Activated CD8-positive, alpha-beta memory T cell treated with anti-CD3 and anti-CD28 coated beads, Interleukin-2, amount 50 U/mL, for 4 hours (primary cell): ENCODE measurements at regions not wholly inside any gene's neighbourhood (a gene's known extent, or its start where the extent isn't known, plus 50 kb on each side); places are given as distances from the start of the nearest gene placed in this dataset.

ENCODE experiments used
- DNase-seq: peaks from one replicate; pipeline ENCODE4 v3.0.0-alpha.2; 2020

GRCh38 chr22:49449811-49450446, 377.7 kb downstream of the BRD1 start:
- no peak for DNase-seq

DNA sequence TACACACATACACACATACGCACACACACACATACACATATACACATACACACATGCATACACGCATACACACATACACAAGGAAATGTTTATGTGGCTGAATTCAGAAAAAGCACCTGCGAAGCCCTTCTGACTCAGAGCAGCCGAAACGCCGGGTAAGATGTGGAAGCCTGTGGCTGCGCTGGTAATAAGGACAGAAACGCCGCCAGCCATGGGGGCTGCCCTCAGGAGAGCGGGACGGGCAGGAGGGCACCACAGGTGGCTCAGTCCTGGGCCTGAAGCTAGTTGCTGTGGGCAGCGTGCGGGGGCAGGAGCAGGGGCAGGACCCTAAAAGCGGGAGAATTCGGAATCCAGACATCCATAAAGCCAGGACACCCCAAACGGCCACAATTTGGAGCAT, 378.3 kb downstream of the BRD1 start:
- DNase-seq: no peak

DNA sequence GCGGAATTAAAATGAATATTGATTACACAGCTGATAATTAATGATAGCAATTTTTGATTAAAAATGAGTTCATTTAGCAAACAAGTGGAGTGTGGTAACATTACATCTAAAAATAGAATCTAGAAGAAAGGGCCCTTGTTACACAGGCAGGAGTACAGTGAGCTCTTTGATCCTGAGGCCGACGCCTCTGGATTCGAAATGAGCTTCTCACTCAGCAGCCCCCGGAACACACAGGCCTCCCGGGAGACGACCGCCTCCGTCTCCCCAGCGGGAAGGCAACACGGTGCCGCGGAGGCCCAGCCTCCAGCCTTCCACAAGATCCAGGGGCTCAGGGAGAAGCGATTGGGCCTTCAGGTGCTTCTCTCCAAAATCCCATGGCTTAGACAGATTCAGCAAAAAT, 379.1 kb downstream of the BRD1 start:
- no peak for DNase-seq

GRCh38 chr22:49447837-49448236, 379.8 kb downstream of the BRD1 start:
- DNase-seq: no peak

DNA sequence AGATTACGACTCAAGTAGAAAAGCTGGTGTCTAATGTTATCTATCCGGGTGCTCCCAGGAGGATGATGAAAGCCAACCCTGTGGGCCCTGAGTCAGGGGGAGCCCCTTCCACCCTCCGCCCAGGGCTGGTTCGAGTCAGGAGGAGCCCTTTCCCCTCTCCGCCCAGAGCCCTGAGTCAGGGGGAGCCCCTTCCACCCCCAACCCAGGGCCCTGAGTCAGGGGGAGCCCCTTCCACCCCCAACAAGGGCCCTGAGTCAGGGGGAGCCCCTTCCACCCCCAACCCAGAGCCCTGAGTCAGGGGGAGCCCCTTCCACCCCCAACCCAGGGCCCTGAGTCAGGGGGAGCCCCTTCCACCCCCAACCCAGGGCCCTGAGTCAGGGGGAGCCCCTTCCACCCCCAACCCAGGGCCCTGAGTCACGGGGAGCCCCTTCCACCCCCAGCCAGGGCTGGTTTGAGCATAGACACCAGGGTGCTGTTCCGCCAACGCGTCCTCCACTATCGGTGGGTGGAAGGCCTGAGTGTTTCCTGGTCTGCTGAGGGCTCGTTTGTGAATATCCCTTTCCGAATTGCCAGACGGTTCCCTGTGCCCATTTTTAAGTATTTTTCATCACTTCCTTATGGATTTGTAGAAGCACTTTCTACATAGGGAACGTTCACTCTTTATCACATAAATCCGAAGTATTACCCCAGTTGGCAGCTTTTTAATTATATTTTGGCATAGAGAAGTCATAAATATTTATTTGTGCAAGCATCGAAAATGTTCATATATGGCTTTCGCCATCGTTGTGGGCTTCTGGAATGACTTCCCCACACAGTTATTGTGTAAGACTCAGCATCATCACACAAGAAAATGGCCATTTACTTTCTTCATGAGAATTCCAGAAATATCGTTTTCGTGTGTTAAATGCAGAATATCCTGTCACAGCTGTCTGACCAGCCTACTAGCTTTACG, 380.6 kb downstream of the BRD1 start:
- DNase-seq: no peak

DNA sequence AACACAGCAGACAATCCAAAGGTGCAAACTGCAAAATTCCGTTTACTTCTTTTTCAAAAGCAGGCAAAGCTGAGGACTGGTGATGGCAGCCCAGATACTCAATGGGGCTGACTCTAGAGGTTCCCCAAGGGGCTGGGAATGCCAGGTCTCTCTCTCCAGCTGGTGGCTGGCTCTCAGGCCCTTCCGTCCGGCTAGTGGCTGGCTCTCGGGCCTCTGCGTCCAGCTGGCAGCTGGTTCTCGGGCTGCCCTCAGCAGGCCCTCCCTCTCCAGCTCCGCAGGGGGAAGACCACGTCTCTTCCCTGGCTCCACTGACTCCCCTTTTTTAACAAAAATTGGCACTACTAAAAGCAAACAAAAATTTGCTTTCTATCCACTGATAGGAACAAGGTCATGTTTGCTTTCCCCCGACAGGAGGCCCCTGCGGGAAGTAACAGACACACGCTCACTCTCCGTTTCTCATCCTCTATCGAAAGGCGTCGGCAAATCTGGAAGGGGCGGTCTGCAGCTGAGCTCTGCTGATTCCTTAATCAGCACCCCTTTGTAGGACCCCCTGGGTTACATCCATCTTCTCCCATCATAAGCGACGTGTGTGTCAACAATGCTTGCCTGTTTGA, 381.4 kb downstream of the BRD1 start:
- DNase-seq: no peak

DNA sequence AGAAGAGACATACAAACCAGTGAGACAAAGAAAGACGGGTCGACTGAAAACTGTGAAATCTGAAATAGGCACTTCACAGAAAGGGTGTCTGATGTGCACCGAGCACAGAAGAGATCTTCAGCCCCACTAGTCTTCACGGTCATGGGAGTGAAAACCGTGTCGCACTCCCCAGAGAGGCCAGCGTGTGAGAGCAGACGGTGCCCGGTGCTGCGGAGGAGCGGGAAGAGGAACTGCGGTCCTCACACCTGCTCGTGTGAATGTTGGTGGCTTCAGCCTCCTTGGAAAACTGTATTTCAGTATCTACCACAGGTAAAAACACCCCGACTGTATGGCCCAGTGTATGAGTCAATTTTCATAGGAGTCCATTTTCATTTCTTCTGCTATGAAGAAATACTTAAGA, 382.9 kb downstream of the BRD1 start:
- no peak for DNase-seq

DNA sequence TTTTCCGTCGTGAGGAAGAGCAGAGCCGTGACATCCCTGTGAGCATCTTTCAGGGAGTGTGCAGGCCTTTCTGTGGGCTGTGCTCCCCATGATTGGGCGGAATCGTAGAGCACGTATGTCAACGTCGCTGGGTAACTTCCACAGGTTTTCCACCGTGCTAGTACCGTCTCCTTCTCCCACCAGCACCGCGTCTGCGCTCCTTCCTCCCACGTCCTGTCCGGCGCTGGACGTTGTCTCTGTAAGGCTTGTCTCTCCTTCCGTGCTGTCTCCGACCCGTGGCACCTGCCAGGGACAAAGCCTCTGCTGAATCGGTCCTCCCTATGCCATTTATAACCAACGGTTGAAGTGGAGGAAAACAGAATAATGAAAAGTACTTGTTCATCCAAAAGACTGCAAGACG, 386.7 kb downstream of the BRD1 start:
- no peak for DNase-seq

GRCh38 chr22:49439373-49439772, 388.3 kb downstream of the BRD1 start:
- DNase-seq: no peak

DNA sequence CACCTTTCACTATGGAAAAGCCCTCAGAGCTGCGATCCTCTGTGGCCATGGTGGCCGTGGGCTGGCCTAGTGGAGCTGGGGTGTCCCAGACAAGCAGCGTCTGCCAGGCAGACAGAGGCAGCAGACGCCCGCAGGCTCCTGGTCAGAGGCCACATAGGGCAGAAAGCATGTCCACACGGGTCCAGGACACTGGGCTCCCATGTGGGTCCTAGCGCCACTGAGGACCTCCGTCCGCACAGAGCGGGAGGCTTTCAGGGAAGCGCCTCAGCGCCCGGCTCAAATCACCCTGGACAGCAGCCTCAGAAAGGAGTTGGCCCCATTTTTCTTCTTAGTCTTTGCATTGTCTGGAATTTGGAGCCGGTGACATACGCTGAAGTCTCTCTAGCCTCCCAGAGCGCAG, 389.7 kb downstream of the BRD1 start:
- no peak for DNase-seq

DNA sequence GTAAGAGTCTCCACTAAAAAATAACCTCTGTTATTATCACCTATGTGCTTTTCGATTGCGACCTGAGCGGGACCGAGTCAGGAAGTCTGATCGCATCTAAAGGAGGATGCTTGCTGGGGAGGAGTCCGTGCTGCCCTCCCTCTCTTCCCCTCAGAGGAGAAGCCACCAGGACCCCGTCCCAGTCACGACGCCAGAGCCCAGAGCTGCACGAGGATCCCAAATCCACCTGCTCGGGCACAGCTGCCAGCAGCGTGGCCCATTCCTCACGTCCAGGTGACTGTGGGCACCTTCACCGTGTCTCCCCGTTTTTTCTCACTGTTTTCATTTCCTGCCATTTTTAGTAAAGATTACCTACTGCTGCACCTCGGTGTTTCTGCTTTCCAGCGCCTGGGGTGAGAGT, 390.3 kb downstream of the BRD1 start:
- DNase-seq: no peak

DNA sequence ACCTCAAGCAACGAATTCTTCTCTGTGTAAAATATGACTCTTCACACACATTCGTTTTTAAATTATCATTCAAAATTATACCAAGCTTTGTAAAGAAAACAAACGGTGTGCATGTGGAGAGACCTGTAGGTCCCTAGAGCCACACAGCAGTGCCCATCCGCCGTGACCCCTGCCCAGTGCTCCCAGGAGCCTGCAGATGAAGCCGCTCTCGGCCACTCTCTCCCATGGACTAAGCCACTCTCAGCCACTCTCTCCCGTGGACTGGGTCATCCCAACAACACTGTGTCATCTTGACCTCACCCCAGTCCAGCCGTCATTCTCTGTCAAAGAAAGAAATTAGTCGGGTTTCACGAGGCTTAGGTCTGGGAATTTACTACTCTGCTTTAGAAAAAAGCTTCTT, 391.6 kb downstream of the BRD1 start:
- no peak for DNase-seq

DNA sequence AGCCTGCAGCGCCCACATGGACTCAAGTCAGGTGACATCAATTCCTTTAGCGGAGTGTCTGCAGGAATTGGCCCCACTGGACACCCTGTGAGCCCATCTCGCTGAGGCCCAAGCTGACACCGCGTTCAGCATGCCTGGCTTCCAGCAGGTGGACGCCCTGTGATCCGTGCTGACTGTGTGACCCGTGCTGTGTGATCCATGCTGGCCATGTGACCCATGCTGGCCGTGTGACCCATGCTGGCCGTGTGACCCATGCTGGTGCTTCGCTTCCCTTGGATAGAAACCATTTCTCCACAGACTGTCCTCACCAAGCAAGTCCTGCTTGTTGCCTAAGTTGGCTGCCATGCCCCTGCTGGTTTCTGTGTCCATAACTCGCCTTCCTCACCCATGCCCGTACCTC, 392.1 kb downstream of the BRD1 start:
- DNase-seq: no peak

DNA sequence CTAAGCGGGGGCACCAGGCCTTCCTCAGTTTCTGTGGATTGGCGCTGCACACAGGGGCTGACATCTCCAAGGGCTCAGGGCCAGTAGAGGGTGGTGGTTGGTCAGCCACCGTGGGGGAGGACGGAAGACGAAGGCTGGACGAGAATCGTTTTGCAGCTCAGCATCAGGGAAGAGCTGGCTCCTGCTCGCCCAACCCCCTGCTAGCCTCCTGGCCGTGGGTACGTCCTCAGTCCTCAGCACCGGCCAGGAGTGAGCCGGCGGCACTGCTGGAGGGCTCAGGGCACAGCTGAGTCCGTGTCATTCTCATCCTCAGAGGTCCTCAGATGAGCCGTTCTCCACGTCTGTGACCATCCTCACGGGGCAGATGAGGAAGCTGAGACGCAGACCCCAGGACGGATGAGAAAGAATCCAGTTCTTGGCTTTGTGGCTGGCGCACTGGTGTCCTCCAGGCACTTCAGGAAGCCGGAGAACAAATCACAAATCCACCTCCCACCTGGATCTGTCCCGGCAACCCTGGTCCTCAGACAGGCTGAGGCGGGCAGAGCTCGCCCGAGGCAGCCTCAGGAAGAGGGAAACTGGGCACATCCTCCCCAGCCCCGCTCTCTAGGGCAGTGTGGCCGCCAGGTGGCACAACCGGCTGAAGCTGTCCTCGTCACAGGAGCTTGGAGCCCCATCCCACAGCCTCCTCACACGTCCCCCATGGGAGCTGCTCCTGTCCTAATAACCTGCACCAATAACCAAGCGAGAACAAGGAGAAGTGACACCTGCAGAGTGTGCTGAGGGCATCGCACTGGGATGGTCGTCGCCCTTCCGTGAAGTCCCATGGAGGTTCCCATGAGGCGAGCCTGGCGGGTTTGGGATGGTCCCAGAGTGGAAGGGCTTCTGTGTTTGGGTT, 393.7 kb downstream of the BRD1 start:
- no peak for DNase-seq

DNA sequence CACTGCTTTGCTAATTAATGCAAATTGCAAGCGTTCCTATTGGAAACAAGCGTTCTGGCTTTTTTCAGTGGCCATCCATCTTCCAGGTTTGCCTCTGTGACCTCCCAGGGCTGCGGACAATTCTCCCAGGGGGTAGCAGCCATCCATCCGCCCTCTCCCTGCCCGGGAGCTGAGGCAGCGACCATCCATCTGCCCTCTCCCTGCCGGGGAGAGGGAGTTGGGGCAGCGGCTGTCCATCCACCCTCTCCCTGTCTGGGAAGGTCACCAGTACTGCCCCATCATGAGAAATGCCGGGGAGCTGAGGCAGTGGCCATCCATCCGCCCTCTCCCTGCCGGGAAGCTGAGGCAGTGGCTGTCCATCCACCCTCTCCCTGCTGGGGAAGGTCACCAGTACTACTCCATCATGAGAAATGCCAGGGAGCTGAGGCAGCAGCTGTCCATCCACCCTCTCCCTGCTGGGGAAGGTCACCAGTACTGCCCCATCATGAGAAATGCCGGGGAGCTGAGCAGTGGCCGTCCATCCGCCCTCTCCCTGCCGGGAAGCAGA, 394.7 kb downstream of the BRD1 start:
- no peak for DNase-seq

DNA sequence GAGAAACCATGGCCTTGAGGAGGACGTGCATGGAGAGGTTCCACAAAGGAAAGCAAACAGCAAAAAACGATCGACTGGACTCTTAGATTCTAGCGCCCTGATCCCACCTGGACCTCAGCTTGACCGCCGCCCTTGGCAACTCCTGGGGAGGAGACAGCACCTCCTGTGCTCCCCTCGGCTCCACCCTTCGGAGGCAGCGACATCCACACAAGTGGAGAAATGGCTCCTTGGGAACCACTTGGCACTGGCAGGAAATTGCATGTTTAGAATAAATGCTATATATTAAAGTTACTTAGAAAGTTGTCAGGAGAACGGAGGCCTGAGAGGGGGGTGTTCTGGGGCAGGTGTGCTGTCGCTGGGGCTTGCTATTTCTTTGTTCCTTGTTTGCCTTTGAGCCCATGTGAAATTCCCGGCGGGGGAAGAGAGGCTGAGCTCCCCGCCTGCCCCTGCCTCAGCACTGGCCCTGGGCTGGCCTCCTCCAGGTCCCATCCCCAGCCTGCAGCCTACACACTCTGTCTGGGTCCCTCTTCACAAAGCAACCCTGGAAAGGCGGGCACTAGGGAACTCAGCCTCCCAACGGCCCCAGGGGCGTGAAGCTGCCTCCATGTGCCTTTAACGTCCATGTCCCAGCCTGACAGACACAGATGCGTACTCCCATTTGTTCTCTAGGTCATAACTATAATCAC, 395.3 kb downstream of the BRD1 start:
- DNase-seq: no peak

DNA sequence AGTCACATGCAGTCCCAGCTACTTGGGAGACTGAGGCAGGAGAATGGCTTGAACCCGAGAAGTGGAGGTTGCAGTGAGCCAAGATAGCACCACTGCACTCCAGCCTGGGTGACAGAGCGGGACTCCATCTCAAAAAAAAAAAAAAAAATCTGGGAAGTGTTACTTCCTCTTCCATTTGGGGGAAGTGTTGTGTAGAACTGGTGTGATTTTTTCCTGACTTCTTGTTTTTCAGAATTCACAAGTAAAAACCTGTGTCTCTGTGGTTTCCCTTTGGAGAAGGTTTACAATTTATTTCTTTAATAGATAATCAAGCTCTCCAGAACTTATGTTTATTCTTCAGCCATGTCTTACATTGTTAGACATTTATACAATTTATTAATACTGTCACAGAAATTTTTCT, 396.1 kb downstream of the BRD1 start:
- DNase-seq: no peak

- DNase-seq: no peak
These were observed 398.6 kb downstream of the BRD1 start for GRCh38 chr22:49429066-49429465.

DNA sequence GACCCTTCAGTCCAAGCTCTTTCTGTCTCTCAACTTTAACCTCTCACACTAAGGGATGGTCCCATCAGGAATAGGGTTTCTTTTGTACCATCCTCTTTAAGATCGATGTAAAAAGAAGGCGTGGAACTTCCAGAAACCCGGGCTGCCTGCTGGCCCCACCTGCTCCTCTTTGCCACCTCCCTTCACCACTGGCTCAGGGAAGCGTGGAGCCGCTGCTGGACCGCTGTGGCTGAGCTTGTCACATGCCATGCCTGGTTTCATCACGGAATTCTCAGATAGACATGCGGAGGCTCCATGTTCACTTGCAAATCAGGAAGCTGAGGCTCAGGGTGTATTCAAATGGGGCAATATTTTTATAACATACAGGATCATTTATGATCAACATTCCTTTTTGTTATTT, 399.7 kb downstream of the BRD1 start:
- no peak for DNase-seq

GRCh38 chr22:49427341-49427740, 400.3 kb downstream of the BRD1 start:
- no peak for DNase-seq

DNA sequence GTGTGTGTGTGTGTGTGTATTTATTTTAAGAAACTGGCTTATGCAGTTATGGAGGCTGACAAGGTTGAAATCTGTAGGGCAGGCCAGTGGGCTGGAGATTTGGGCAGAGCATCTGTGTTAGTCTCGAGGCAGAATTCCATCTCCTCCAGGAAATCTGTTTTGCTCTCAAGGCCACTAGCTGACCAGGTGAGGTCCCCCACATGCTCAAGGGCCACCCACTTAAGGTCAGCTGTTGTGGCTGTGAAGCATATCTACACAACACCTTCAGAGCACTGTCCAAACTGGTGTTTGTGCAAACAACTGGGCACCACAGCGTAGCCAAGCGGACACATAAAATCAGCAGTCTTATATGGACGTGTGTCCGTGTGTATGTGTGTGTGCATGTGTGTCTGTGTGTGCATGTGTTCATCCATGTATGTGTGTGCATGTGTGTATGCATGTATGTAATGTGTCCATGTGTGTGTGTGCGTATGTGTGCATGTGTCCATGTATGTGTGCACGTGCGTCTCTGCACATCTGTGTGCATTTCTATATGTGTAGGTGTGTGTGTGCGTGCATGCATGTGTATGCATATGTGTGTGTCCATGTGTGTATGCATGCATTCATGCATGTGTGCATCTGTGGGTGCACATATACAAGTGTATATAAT, 400.9 kb downstream of the BRD1 start:
- no peak for DNase-seq

GRCh38 chr22:49426098-49426497, 401.6 kb downstream of the BRD1 start:
- DNase-seq: no peak
